Immature natural killer cell (primary cell): ENCODE measurements at regions not wholly inside any gene's neighbourhood (a gene's known extent, or its start where the extent isn't known, plus 50 kb on each side); places are given as distances from the start of the nearest gene placed in this dataset.
"Not testable (repeated sequence)": the region's sequence is repeated elsewhere in the genome, so short reads cannot be mapped to it uniquely, and the experiment has no call there.

ENCODE experiments used
- DNase-seq, 3 donors: peaks; one replicate each; pipeline ENCODE4 v3.0.0; 2022; ENCODE audit warnings: mixed read lengths in 1 of 3
- H3K27ac Mint-ChIP-seq, 6 donors: one replicate each; pipeline ENCODE4 v1.8.0; 2020; ENCODE audit warnings: mixed read lengths in 6 of 6, mild to moderate bottlenecking in 5 of 6, inconsistent platforms in 4 of 6, moderate library complexity in 3 of 6
- H3K27me3 Mint-ChIP-seq, 3 donors: one replicate each; pipeline ENCODE4 v1.8.0; 2020 to 2021; ENCODE audit warnings: low read depth in 3 of 3, mild to moderate bottlenecking in 3 of 3, mixed read lengths in 3 of 3, moderate library complexity in 3 of 3, inconsistent platforms in 1 of 3
- H3K36me3 Mint-ChIP-seq, 3 donors: one replicate each; pipeline ENCODE4 v1.8.0; 2020; ENCODE audit warnings: mixed read lengths in 3 of 3, inconsistent platforms in 2 of 3, mild to moderate bottlenecking in 2 of 3
- H3K4me1 Mint-ChIP-seq, 2 donors: one replicate each; pipeline ENCODE4 v1.8.0; 2020; ENCODE audit warnings: inconsistent platforms in 2 of 2, mild to moderate bottlenecking in 2 of 2, mixed read lengths in 2 of 2, moderate library complexity in 1 of 2
- H3K4me3 Mint-ChIP-seq, 5 donors: one replicate each; pipeline ENCODE4 v1.8.0; 2020; ENCODE audit warnings: mild to moderate bottlenecking in 5 of 5, mixed read lengths in 5 of 5, inconsistent platforms in 3 of 5, moderate library complexity in 3 of 5
- H3K9me3 Mint-ChIP-seq, 6 donors: one replicate each; pipeline ENCODE4 v1.8.0; 2020; ENCODE audit warnings: mild to moderate bottlenecking in 6 of 6, mixed read lengths in 6 of 6, inconsistent platforms in 4 of 6, moderate library complexity in 3 of 6

DNA sequence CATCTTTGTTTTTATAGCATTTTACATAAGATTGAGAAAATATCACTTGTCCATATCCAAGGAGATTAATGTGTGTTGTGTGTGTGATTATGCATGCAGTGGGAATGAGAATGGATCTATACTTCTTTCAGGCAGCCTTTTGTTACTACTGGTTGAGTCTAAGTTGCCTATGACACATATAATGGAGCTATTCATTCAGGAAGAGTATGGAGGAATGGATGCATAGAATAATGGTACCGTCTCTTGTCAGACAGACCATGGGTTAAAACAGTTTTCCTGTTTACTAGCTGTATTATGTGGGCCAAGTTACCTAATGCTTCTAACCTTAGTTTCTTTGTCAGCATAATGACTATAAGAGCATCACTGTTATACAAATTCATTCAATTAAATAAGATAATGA lies 155.4 kb upstream of the KYNU start:
- Mint-ChIP-seq H3K36me3 (no peaks in the 10 kb centered on the region), H3K4me1 (no peaks in the 10 kb centered on the region), H3K27me3 (peaks cover 0 to 2% (median 2%) of the 10 kb centered on the region in 3 donors), H3K4me3 (no peak overlapping the region), H3K27ac (no peak overlapping the region), H3K9me3 (peaks cover 0 to 11% (median 3%) of the 10 kb centered on the region in 6 donors)
- no peak for DNase-seq

DNA sequence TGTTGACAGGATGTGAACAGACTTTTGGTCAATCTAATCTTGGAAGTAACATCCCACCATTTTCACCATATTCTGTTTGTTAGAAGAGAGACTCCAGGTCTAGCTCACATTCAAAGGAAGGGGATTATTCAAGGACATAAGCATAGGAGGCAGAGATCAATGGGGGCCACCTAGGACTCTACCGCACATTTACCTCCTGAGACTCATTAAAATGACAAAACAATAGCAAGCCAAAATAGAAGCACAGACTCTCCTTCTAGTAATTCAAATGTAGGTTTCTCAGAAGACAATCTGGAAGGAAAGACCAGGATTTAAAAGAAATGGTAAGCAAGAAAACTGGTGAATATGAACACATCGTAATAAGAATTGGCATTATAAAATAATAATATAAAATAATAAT lies 156.4 kb upstream of the KYNU start:
- peaks cover 0 to 11% (median 3%) of the 10 kb centered on the region in 6 donors for H3K9me3 Mint-ChIP-seq
- no peak overlapping the region for H3K4me3 Mint-ChIP-seq
- H3K4me1 Mint-ChIP-seq, result no peaks in the 10 kb centered on the region
- H3K27me3 Mint-ChIP-seq, result peaks cover 0 to 1% (median 0%) of the 10 kb centered on the region in 3 donors
- no peak overlapping the region for H3K27ac Mint-ChIP-seq
- no peaks in the 10 kb centered on the region for H3K36me3 Mint-ChIP-seq
- no peak for DNase-seq

DNA sequence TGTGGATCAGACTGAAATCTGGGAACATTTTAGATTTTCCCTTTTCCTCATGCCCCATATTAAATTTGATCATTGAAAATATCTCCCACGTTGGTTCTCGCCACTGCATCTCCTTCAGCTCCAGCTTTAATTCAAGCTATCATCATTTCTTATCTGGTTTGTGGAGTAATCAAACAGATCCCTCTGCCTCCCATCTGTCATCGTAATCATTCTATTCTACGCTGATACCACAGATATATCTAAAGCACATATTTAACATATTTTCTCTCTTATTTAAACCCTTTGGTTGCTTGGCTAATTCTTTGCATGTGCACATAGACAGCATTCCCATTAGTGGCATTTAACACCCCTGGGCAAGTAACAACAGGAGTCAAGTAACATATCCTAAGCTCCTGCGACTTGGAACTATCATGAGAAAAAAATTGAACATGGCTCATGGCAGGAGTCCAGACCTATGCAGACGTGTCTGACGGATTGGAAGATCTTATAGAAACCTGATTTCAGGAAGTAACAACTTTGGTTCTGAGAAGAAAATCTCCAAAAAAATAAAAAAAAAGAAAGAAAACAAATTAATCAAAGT lies 158.8 kb upstream of the KYNU start:
- Mint-ChIP-seq H3K27me3 (peaks cover 0 to 1% (median 0%) of the 10 kb centered on the region in 3 donors), H3K9me3 (peaks cover 0 to 15% (median 3%) of the 10 kb centered on the region in 6 donors), H3K27ac (no peak overlapping the region), H3K36me3 (no peaks in the 10 kb centered on the region), H3K4me3 (no peak overlapping the region), H3K4me1 (no peaks in the 10 kb centered on the region)
- DNase-seq, result no peak

DNA sequence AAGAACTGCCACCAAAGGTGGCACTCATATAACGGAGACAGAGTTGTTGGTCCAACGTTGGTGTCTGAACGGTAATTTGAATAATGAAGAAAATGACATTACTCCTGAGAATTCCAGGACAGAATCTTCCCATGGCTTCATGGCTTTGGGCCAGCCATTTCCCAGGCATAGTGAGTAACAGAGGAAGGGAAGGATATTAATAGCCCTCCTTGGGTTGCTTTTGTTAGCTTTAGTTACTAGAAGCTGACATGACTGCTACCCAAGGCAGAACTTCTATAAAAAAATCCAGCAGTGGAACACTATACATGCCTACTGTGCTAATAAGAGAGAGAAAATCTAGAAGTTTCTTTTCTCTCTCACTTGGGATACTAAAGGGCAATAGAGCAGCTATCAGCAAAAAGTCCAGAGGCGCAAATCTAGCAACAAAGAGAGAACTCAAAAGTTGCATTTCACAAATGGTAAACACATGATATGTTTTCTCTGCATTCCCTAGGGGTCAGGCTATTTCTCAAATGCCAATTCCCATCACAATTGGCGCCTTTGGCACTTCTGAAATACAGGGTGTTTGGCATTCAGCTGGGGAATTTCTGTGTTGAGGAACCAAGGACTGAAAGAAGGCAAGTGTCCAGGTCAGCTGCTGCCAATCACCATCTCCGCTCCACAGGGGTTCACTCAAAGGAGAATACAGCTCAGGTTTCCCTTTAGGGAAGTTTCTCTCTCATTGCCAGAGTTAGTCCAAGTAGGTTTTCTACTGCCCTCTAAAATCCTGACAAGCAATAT lies 160.8 kb upstream of the KYNU start:
- peaks cover 0 to 13% (median 4%) of the 10 kb centered on the region in 6 donors for H3K9me3 Mint-ChIP-seq
- no peak for DNase-seq

DNA sequence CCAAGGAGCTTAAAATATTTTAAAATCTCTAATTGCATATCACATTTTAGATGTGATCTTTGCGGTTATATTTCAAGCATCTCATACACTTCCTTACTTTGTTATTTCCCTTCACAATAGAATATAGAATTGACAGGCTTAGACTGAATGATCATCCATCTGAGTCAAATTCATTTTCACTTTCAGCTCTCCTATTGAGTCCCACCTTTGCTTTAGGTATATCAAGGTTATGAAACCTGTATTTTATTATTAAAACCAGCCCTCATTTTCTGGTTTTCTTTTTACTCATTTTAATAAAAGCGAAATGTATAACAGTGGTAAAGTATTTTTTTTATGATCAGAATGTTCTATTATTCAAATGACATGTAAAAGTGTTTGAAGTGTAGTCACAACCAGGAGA lies 162.9 kb upstream of the KYNU start:
- no peak overlapping the region for H3K27ac Mint-ChIP-seq
- no peaks in the 10 kb centered on the region for H3K36me3 Mint-ChIP-seq
- DNase-seq, result no peak
- no peak overlapping the region for H3K4me3 Mint-ChIP-seq
- peaks cover 0 to 4% (median 1%) of the 10 kb centered on the region in 3 donors for H3K27me3 Mint-ChIP-seq
- H3K4me1 Mint-ChIP-seq, result no peaks in the 10 kb centered on the region
- peaks cover 0 to 10% (median 5%) of the 10 kb centered on the region in 6 donors for H3K9me3 Mint-ChIP-seq

More for the DNA sequence above, 160.8 kb upstream of the KYNU start:
- no peak overlapping the region for H3K4me3 Mint-ChIP-seq
- H3K4me1 Mint-ChIP-seq, result no peaks in the 10 kb centered on the region
- H3K27ac Mint-ChIP-seq, result no peak overlapping the region
- H3K27me3 Mint-ChIP-seq, result peaks cover 0 to 4% (median 1%) of the 10 kb centered on the region in 3 donors
- H3K36me3 Mint-ChIP-seq, result no peaks in the 10 kb centered on the region

DNA sequence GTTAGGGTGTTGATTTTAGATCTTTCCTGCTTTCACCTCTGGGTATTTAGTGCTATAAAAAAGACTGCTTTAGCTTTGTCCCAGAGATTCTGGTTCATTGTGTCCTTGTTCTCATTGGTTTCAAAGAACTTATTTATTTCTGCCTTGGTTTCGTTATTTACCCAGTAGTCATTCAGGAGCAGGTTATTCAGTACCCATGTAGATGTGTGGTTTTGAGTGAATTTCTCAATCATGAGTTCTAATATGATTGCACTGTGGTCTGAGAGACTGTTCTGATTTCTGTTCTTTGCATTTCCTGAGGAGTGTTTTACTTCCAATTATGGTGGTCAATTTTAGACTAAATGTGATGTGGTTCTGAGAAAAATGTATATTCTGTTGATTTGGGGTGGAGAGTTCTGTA lies 167.1 kb upstream of the KYNU start:
- Mint-ChIP-seq H3K9me3 (peaks cover 0 to 14% (median 5%) of the 10 kb centered on the region in 6 donors), H3K27ac (no peak overlapping the region), H3K36me3 (no peaks in the 10 kb centered on the region), H3K4me3 (no peak overlapping the region), H3K27me3 (peaks cover 0 to 3% (median 1%) of the 10 kb centered on the region in 3 donors), H3K4me1 (no peaks in the 10 kb centered on the region)
- DNase-seq, result no peak

DNA sequence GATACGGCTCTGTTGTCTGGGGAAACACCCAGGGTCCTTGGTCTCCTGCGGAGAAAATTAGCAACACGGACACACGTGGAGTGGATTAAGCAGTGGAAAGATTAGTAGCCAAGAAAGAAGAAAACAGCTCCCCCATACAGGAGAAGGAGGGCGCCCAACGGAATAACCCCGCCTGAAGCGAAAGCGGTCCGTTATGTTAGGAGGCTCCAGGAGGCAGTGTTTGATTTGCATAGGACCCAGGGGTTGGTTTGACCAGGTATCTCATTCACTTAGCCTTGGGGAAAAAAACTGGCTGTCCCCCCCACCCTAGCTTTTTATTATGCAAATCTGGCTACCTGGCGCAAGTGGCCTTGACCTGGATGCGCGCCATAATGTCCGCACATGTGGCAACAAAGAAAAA lies 170.1 kb upstream of the KYNU start:
- Mint-ChIP-seq H3K9me3 (peaks cover 0 to 18% (median 1%) of the 10 kb centered on the region in 6 donors), H3K36me3 (no peaks in the 10 kb centered on the region), H3K4me1 (no peaks in the 10 kb centered on the region), H3K27me3 (peaks cover 0 to 3% (median 1%) of the 10 kb centered on the region in 3 donors), H3K27ac (no peak overlapping the region), H3K4me3 (no peak overlapping the region)
- no peak for DNase-seq

DNA sequence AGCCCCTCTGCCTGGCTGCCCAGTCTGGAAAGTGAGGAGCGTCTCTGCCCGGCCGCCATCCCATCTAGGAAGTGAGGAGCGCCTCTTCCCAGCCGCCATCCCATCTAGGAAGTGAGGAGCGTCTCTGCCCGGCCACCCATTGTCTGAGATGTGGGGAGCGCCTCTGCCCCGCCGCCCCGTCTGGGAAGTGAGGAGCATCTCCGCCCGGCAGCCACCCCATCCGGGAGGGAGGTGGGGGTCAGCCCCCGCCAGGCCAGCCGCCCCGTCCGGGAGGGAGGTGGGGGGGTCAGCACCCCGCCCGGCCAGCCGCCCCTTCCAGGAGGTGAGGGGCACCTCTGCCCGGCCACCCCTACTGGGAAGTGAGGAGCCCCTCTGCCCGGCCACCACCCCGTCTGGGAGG lies 175.1 kb upstream of the KYNU start:
- not testable (repeated sequence) for H3K4me1 Mint-ChIP-seq, H3K36me3 Mint-ChIP-seq, H3K27me3 Mint-ChIP-seq, DNase-seq, H3K4me3 Mint-ChIP-seq, H3K27ac Mint-ChIP-seq
- peaks cover 0 to 13% (median under 1%) of the 10 kb centered on the region in 6 donors for H3K9me3 Mint-ChIP-seq

DNA sequence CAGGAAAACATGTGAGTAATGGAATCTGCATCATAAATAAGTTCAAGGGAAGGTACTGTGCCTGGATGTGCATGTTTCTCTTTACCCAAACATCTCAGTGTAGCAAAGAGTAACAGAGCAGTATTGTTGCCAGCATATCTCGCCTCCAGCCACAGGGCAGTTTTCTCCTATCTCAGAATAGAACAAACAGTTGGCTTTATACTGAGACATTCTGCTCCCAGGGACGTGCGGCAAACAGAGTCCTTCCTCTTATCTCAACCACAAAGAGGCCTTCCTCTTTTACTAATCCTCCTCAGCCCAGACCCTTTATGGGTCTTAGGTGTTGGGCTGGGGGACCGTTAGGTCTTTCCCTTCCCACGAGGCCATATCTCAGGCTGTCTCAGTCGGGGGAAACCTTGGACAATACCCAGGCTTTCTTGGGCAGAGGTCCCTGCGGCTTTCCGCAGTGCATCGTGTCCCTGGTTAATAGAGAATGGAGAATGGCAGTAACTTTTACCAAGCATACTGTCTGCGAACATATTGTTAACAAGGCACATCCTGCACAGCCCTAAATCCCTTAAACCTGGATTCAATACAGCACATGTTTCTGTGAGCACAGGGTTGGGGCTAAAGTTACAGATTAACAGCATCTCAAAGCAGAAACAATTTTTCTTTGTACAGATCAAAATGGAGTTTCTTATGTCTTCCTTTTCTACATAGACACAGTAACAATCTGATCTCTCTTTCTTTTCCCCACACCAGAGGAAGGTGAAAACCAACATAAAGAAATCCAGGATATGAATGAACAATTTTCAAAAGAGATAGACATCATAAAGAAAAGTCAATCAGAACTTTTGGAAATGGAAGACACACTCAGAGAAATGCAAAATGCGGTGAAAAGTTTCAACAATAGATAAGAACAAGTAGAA lies 181.9 kb upstream of the KYNU start:
- not testable (repeated sequence) for H3K4me3 Mint-ChIP-seq, H3K27me3 Mint-ChIP-seq, H3K4me1 Mint-ChIP-seq, H3K27ac Mint-ChIP-seq, DNase-seq, H3K9me3 Mint-ChIP-seq, H3K36me3 Mint-ChIP-seq

DNA sequence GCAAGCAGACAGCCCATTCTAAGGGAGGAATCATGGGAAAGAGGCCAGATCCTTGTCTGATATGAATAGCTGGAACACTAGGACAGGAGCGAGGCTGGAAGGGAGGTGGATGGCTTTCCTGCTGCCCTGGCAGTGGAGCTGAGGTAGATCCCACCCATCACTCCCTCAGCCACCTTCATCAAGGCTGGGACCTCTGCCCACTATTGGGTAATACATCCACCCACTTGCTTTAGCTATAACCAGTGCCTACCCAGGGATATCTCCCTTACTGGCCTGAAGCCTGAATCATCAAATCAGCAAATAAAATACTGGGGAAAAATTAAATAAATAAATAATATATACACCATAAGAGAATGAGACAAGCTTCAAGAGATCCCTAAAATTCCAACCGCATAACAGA lies 183.2 kb upstream of the KYNU start:
- H3K9me3 Mint-ChIP-seq, result peaks cover 0 to 7% (median 1%) of the 10 kb centered on the region in 6 donors
- no peak for DNase-seq
- H3K4me3 Mint-ChIP-seq, result no peak overlapping the region
- no peak overlapping the region for H3K27ac Mint-ChIP-seq
- H3K36me3 Mint-ChIP-seq, result no peaks in the 10 kb centered on the region
- H3K27me3 Mint-ChIP-seq, result peaks cover 0 to 2% (median 0%) of the 10 kb centered on the region in 3 donors
- no peaks in the 10 kb centered on the region for H3K4me1 Mint-ChIP-seq

DNA sequence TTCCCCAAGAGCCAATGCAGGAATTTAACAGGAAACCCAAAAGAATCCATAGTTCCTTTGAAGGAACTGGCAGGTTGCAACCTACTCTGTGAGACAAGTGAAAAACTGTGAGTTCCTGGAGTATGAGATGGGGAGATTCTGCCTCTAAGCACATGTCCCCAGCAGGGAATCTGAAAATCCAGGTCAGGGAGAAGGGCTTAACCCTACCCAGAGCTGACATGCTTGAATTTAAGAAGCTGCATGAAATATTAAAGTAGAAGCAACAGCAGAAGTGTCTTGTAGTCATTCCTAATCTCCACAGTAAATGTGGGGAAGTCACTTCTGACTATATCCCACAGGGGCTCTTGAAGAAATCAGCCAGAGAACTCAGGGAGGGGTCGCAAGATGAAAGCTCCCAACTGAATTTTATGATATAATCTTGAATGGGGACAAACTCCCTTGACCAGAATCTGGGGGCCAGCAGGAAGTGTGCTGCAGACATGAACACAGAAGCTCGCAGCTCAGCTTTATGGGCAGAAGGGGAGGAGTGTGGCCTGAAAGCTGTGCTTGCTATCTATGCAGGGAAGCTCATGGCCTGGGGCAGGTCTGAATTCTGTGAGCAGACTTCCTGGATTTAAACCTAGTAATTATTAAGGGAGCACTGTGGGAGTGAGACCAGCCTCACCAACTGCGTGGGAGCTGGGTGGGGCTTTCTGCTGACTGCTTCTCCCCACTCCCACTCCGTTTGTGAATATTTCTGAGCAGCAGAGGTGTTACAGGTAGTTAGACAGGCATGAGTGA lies 184.1 kb upstream of the KYNU start:
- Mint-ChIP-seq H3K27ac (no peak overlapping the region), H3K4me3 (no peak overlapping the region), H3K9me3 (peaks cover 0 to 7% (median 1%) of the 10 kb centered on the region in 6 donors), H3K27me3 (peaks cover 0 to 2% (median 0%) of the 10 kb centered on the region in 3 donors), H3K4me1 (no peaks in the 10 kb centered on the region), H3K36me3 (no peaks in the 10 kb centered on the region)
- DNase-seq, result no peak

DNA sequence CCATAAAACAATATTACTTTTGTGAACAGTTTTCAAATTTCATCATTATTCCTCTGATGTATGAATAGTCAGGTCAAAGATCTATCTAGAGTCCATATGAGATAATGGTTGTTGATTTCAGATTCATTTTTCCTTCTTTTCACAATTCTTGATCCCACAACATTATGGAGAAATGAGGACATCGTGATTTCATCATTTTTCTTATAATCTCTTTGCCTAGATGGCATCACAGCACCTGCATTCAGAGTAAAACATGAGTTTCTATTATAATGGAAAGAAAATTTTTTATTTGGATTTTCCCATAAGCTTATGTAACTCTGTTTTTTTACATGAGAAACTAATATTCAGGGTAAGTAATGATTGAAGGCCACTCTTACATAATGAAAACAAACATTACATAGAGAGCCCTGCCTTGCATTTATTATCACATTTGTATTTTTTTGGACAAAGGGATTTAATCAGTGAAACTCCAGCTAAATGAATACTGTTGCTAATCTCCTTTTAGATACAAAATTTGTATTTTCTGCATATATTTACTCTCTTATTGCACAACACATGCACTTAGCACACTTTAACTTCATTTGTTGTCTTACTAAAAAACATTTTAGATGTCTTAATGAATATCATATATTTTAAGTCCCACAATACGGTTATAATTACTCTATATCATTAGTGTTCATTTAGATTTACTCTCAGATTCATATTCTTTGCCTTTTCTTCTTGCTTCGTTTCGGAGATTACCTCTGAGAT lies 188.4 kb upstream of the KYNU start:
- no peak overlapping the region for H3K4me3 Mint-ChIP-seq
- H3K27me3 Mint-ChIP-seq, result peaks cover 0 to 2% (median 0%) of the 10 kb centered on the region in 3 donors
- H3K36me3 Mint-ChIP-seq, result no peaks in the 10 kb centered on the region
- H3K4me1 Mint-ChIP-seq, result no peaks in the 10 kb centered on the region
- no peak for DNase-seq
- H3K27ac Mint-ChIP-seq, result no peak overlapping the region
- peaks cover 0 to 5% (median under 1%) of the 10 kb centered on the region in 6 donors for H3K9me3 Mint-ChIP-seq

DNA sequence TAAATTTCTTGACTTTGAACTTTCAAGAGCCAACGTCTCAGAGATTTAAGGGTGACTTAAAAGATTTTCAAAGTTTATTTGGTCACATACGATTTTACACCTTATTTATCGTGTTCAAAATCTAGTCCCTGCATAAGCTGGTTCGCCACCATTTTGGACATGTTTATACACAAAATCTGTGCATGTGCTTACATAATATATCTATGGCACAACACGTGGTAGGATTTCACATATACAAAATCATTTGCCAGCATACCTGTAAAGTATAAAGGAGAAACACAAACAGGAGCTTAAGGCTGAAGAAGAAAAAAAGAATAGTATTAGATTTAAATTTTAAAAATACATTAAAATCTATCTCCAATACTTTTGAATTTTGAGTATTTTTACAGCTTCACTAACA lies 190.0 kb upstream of the KYNU start:
- Mint-ChIP-seq H3K27ac (no peak overlapping the region), H3K9me3 (peaks cover 0 to 5% (median 1%) of the 10 kb centered on the region in 6 donors), H3K4me1 (no peaks in the 10 kb centered on the region), H3K27me3 (peaks cover 0 to 2% (median 0%) of the 10 kb centered on the region in 3 donors), H3K36me3 (no peaks in the 10 kb centered on the region), H3K4me3 (no peak overlapping the region)
- DNase-seq, result no peak
